Activated naive CD4-positive, alpha-beta T cell treated with Interleukin-2 at 50 U/mL for 16 hours (primary cell): ENCODE measurements at regions not wholly inside any gene's neighbourhood (a gene's known extent, or its start where the extent isn't known, plus 50 kb on each side); places are given as distances from the start of the nearest gene placed in this dataset.

Source experiments
- DNase-seq: peaks from one replicate; pipeline ENCODE4 v3.0.0-alpha.2; 2020

- DNase-seq: no peak
Observed at GRCh38 chr7:86970986-86971385, 88.5 kb downstream of the ELAPOR2 start.

GRCh38 chr7:86970547-86970946, 88.9 kb downstream of the ELAPOR2 start:
- no peak for DNase-seq

- no peak for DNase-seq
Observed at GRCh38 chr7:86969865-86970264, 89.6 kb downstream of the ELAPOR2 start.

GRCh38 chr7:86968618-86969017, 90.8 kb downstream of the ELAPOR2 start:
- no peak for DNase-seq

- no peak for DNase-seq
Observed at GRCh38 chr7:86966916-86967315, 92.5 kb downstream of the ELAPOR2 start.

- DNase-seq: no peak
Observed at GRCh38 chr7:86965727-86966120, 93.7 kb downstream of the ELAPOR2 start.

GRCh38 chr7:86964973-86965726, 94.3 kb downstream of the ELAPOR2 start:
- no peak for DNase-seq

- no peak for DNase-seq
Observed at GRCh38 chr7:86963599-86964230, 95.7 kb downstream of the ELAPOR2 start.

GRCh38 chr7:86962623-86963022, 96.8 kb downstream of the ELAPOR2 start:
- no peak for DNase-seq

- no peak for DNase-seq
Observed at GRCh38 chr7:86961686-86962085, 97.8 kb downstream of the ELAPOR2 start.

- DNase-seq: no peak
Observed at GRCh38 chr7:86958380-86958779, 101.1 kb downstream of the ELAPOR2 start.

GRCh38 chr7:86956567-86956966, 102.9 kb downstream of the ELAPOR2 start:
- no peak for DNase-seq

- no peak for DNase-seq
Observed at GRCh38 chr7:86955895-86956503, 103.5 kb downstream of the ELAPOR2 start.

- no peak for DNase-seq
Observed at GRCh38 chr7:86954971-86955370, 104.5 kb downstream of the ELAPOR2 start.

GRCh38 chr7:86953653-86954336, 105.7 kb downstream of the ELAPOR2 start:
- DNase-seq: no peak

GRCh38 chr7:86953219-86953618, 106.2 kb downstream of the ELAPOR2 start:
- DNase-seq: no peak

- no peak for DNase-seq
Observed at GRCh38 chr7:86951895-86952294, 107.6 kb downstream of the ELAPOR2 start.

- DNase-seq: no peak
Observed at GRCh38 chr7:86950944-86951343, 108.5 kb downstream of the ELAPOR2 start.

GRCh38 chr7:86950360-86950759, 109.1 kb downstream of the ELAPOR2 start:
- no peak for DNase-seq

- no peak for DNase-seq
Observed at GRCh38 chr7:86949779-86950260, 109.6 kb downstream of the ELAPOR2 start.

GRCh38 chr7:86949052-86949778, 110.2 kb downstream of the ELAPOR2 start:
- DNase-seq: no peak

- DNase-seq: no peak
Observed at GRCh38 chr7:86947929-86948328, 111.5 kb downstream of the ELAPOR2 start.

- no peak for DNase-seq
Observed at GRCh38 chr7:86943447-86943846, 116.0 kb downstream of the ELAPOR2 start.
